ENCODE measurements at regions not wholly inside any gene's neighbourhood (a gene's known extent, or its start where the extent isn't known, plus 50 kb on each side); places are given as distances from the start of the nearest gene placed in this dataset.

GRCh38 chr12:85559127-85559526, 277.1 kb downstream of the RASSF9 start:
- Histone ChIP-seq H2AFZ (ENCODE audit: low read length) (no peak overlapping the region), H3K27ac (ENCODE audit: low read depth, low read length, poor library complexity, severe bottlenecking) (no peak overlapping the region), H3K36me3 (ENCODE audit: insufficient read depth, low read length) (no peaks in the 10 kb centered on the region), H3K4me1 (ENCODE audit: insufficient read depth, low read length, severe bottlenecking) (no peaks in the 10 kb centered on the region), H3K27me3 (ENCODE audit: insufficient read depth, low read length) (no peaks in the 10 kb centered on the region), H3K9me2 (ENCODE audit: low read depth, low read length) (no peaks in the 10 kb centered on the region), H4K20me1 (ENCODE audit: insufficient read depth, low read length) (no peaks in the 10 kb centered on the region), H3K79me2 (ENCODE audit: insufficient read depth, low read length) (no peaks in the 10 kb centered on the region), H3F3A (ENCODE audit: insufficient read depth, low read length) (no peaks in the 10 kb centered on the region), H3K9ac (ENCODE audit: low read length) (no peak overlapping the region), H3K4me3 (ENCODE audit: low read depth, low read length, poor library complexity, severe bottlenecking) (no peak overlapping the region), H3K9me3 (ENCODE audit: low read length) (no peaks in the 10 kb centered on the region), H3K4me2 (ENCODE audit: low read length) (no peak overlapping the region)
- no peak for TF ChIP-seq CTCF (IDR thresholded peaks at IDR 0.05; ENCODE audit: low read length)
- TF ChIP-seq EZH2 (IDR thresholded peaks at IDR 0.05; ENCODE audit: borderline replicate concordance, low read length), result no peak

- no peaks in the 10 kb centered on the region for H3K9me2 ChIP-seq (ENCODE audit: low read depth, low read length)
- TF ChIP-seq CTCF (IDR thresholded peaks at IDR 0.05; ENCODE audit: low read length) (no peak), EZH2 (IDR thresholded peaks at IDR 0.05; ENCODE audit: borderline replicate concordance, low read length) (no peak)
- no peak overlapping the region for H3K9ac ChIP-seq (ENCODE audit: low read length)
- no peak overlapping the region for H3K4me3 ChIP-seq (ENCODE audit: low read depth, low read length, poor library complexity, severe bottlenecking)
- no peaks in the 10 kb centered on the region for H3K36me3 ChIP-seq (ENCODE audit: insufficient read depth, low read length)
- no peaks in the 10 kb centered on the region for H4K20me1 ChIP-seq (ENCODE audit: insufficient read depth, low read length)
- H3K79me2 ChIP-seq (ENCODE audit: insufficient read depth, low read length), result no peaks in the 10 kb centered on the region
- H2AFZ ChIP-seq (ENCODE audit: low read length), result no peak overlapping the region
- H3K9me3 ChIP-seq (ENCODE audit: low read length), result no peaks in the 10 kb centered on the region
- no peaks in the 10 kb centered on the region for H3F3A ChIP-seq (ENCODE audit: insufficient read depth, low read length)
- H3K27me3 ChIP-seq (ENCODE audit: insufficient read depth, low read length), result no peaks in the 10 kb centered on the region
- no peak overlapping the region for H3K4me2 ChIP-seq (ENCODE audit: low read length)
- no peak overlapping the region for H3K27ac ChIP-seq (ENCODE audit: low read depth, low read length, poor library complexity, severe bottlenecking)
- no peaks in the 10 kb centered on the region for H3K4me1 ChIP-seq (ENCODE audit: insufficient read depth, low read length, severe bottlenecking)
Observed at GRCh38 chr12:85559536-85559935, 276.7 kb downstream of the RASSF9 start.

- Histone ChIP-seq H3K4me1 (ENCODE audit: insufficient read depth, low read length, severe bottlenecking) (no peaks in the 10 kb centered on the region), H3K9ac (ENCODE audit: low read length) (no peak overlapping the region), H3K4me3 (ENCODE audit: low read depth, low read length, poor library complexity, severe bottlenecking) (no peak overlapping the region), H3K9me2 (ENCODE audit: low read depth, low read length) (no peaks in the 10 kb centered on the region), H2AFZ (ENCODE audit: low read length) (no peak overlapping the region), H3F3A (ENCODE audit: insufficient read depth, low read length) (no peaks in the 10 kb centered on the region), H4K20me1 (ENCODE audit: insufficient read depth, low read length) (no peaks in the 10 kb centered on the region), H3K27ac (ENCODE audit: low read depth, low read length, poor library complexity, severe bottlenecking) (no peak overlapping the region), H3K9me3 (ENCODE audit: low read length) (no peaks in the 10 kb centered on the region), H3K27me3 (ENCODE audit: insufficient read depth, low read length) (no peaks in the 10 kb centered on the region), H3K79me2 (ENCODE audit: insufficient read depth, low read length) (no peaks in the 10 kb centered on the region), H3K36me3 (ENCODE audit: insufficient read depth, low read length) (no peaks in the 10 kb centered on the region), H3K4me2 (ENCODE audit: low read length) (no peak overlapping the region)
- TF ChIP-seq EZH2 (IDR thresholded peaks at IDR 0.05; ENCODE audit: borderline replicate concordance, low read length), result no peak
- TF ChIP-seq CTCF (IDR thresholded peaks at IDR 0.05; ENCODE audit: low read length), result no peak
Observed at GRCh38 chr12:85562765-85563164, 273.4 kb downstream of the RASSF9 start.
